ENCODE measurements at regions not wholly inside any gene's neighbourhood (a gene's known extent, or its start where the extent isn't known, plus 50 kb on each side); places are given as distances from the start of the nearest gene placed in this dataset.

- no peak for DNase-seq
These were observed 495.7 kb downstream of the SHISA9 start for GRCh38 chr16:13397126-13397525.

- DNase-seq: no peak
These were observed 500.2 kb downstream of the SHISA9 start for GRCh38 chr16:13401641-13402040.

- no peak for DNase-seq
These were observed 501.2 kb downstream of the SHISA9 start for GRCh38 chr16:13402601-13403000.

- DNase-seq: no peak
These were observed 501.9 kb downstream of the SHISA9 start for GRCh38 chr16:13403326-13403725.

- no peak for DNase-seq
These were observed 505.8 kb upstream of the ERCC4 start for GRCh38 chr16:13414154-13414553.

GRCh38 chr16:13419589-13419988 lies 500.4 kb upstream of the ERCC4 start:
- DNase-seq: no peak

GRCh38 chr16:13421726-13422125 lies 498.2 kb upstream of the ERCC4 start:
- DNase-seq: no peak

GRCh38 chr16:13425836-13426235 lies 494.1 kb upstream of the ERCC4 start:
- DNase-seq: no peak

GRCh38 chr16:13426269-13426668 lies 493.7 kb upstream of the ERCC4 start:
- DNase-seq: no peak

GRCh38 chr16:13426736-13427135 lies 493.2 kb upstream of the ERCC4 start:
- DNase-seq: no peak

- DNase-seq: no peak
These were observed 492.0 kb upstream of the ERCC4 start for GRCh38 chr16:13427943-13428342.

- no peak for DNase-seq
These were observed 490.5 kb upstream of the ERCC4 start for GRCh38 chr16:13429416-13429815.

GRCh38 chr16:13435415-13435814 lies 484.5 kb upstream of the ERCC4 start:
- no peak for DNase-seq

GRCh38 chr16:13435873-13436474 lies 484.0 kb upstream of the ERCC4 start:
- no peak for DNase-seq

- no peak for DNase-seq
These were observed 483.1 kb upstream of the ERCC4 start for GRCh38 chr16:13436641-13437412.

GRCh38 chr16:13437413-13437795 lies 482.6 kb upstream of the ERCC4 start:
- DNase-seq: no peak

- no peak for DNase-seq
These were observed 481.9 kb upstream of the ERCC4 start for GRCh38 chr16:13438064-13438463.

- no peak for DNase-seq
These were observed 480.2 kb upstream of the ERCC4 start for GRCh38 chr16:13439766-13440165.

- DNase-seq: no peak
These were observed 478.3 kb upstream of the ERCC4 start for GRCh38 chr16:13441675-13442074.

- no peak for DNase-seq
These were observed 471.6 kb upstream of the ERCC4 start for GRCh38 chr16:13448346-13448745.

- DNase-seq: no peak
These were observed 466.6 kb upstream of the ERCC4 start for GRCh38 chr16:13453325-13453724.

GRCh38 chr16:13453938-13454553 lies 465.9 kb upstream of the ERCC4 start:
- no peak for DNase-seq

- no peak for DNase-seq
These were observed 456.3 kb upstream of the ERCC4 start for GRCh38 chr16:13463619-13464018.

- DNase-seq: no peak
These were observed 448.9 kb upstream of the ERCC4 start for GRCh38 chr16:13471036-13471435.
